RWPE2 (cell line): ENCODE measurements at regions not wholly inside any gene's neighbourhood (a gene's known extent, or its start where the extent isn't known, plus 50 kb on each side); places are given as distances from the start of the nearest gene placed in this dataset.
A peak's percentile ranks its signal among the peaks of the same experiment; 100 is the strongest.
"Not testable (repeated sequence)": the region's sequence is repeated elsewhere in the genome, so short reads cannot be mapped to it uniquely, and the experiment has no call there.

Experiments used
- ATAC-seq: fragments of 200-7000 bp; cut with Tn5 transposase; 3 replicates; pipeline ENCODE4 v1.9.1; 2021; ENCODE audit warnings: low read depth
- DNase-seq: peaks from one replicate; pipeline ENCODE4 v3.0.0-alpha.2; 2020; ENCODE audit warnings: low spot score
- H3K27ac ChIP-seq: fragments of 450-650 bp; 2 replicates; pipeline ENCODE4 v1.5.1; 2017; ENCODE audit warnings: mild to moderate bottlenecking; ENCODE audit not compliant: poor library complexity, severe bottlenecking
- H3K27me3 ChIP-seq: fragments of 250-450 bp; sonication (Bioruptor Pico); 2 replicates; pipeline ENCODE4 v1.5.1; 2021; ENCODE audit warnings: mild to moderate bottlenecking, moderate library complexity; ENCODE audit not compliant: insufficient read depth, poor library complexity, severe bottlenecking
- H3K36me3 ChIP-seq: fragments of 250-450 bp; sonication (Bioruptor Pico); 2 replicates; pipeline ENCODE4 v1.5.1; 2020; ENCODE audit warnings: low read depth, mild to moderate bottlenecking, moderate library complexity
- H3K4me1 ChIP-seq: fragments of 250-450 bp; sonication (Bioruptor Pico); 2 replicates; pipeline ENCODE4 v1.5.1; 2021; ENCODE audit warnings: mild to moderate bottlenecking, moderate library complexity; ENCODE audit not compliant: insufficient read depth, poor library complexity, severe bottlenecking
- H3K4me3 ChIP-seq: fragments of 250-450 bp; sonication (Bioruptor Pico); 2 replicates; pipeline ENCODE4 v1.5.1; 2021; ENCODE audit warnings: mild to moderate bottlenecking, moderate library complexity; ENCODE audit not compliant: severe bottlenecking
- H3K9me3 ChIP-seq: fragments of 250-450 bp; sonication (Bioruptor Pico); 2 replicates; pipeline ENCODE4 v1.5.1; 2021; ENCODE audit warnings: mild to moderate bottlenecking, moderate library complexity; ENCODE audit not compliant: severe bottlenecking
- TF ChIP-seq, protein P1 (sequence below): fragments of 450-650 bp; IDR thresholded peaks from one replicate; pipeline ENCODE4 v1.5.1; 2017; ENCODE audit warnings: mild to moderate bottlenecking, moderate library complexity; ENCODE audit not compliant: poor library complexity, severe bottlenecking

DNA sequence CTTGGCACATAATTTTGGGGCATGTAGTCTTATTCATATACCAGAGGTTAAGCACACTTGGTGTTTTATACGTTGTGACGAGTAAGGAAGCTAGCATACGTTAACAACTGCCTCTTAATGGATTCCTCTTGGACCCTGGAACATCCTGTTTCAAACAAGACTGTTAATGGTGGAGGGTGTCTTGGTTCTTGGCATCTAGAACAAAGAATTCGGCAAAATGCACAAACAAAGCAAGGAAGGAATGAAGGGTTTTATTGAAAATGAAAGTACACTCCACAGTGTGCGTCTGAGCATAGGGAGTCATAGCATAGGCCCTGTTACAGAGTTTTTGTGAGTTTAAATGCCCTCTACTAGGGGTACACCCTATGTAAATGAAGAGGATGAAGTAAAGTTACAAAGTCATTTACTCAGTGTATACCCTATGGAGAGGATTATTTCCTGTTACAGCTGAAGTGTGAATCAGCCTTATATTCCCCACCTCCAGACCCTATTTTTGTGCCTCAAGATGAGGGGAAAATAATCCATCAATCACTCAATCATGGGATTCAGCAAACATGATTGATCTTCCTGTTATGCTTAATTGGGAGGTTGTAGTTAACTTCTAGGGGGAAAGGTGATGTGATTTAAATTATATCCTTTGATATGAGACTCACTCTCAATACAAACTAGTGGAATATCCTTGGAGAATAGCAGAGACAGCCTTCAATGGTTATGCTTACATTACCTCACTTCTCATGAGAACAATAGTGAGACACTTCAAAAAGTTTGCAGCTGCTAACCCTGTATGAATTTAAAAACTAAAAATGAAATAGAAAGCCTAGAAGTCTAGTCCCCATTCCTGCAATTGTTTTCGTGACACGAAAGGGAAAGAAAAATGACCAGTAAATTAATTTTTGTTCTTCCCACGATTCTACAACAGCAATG is 84.9 kb upstream of the MYO10 start:
- Histone ChIP-seq H3K27me3 (no peaks in the 10 kb centered on the region), H3K4me3 (no peak overlapping the region), H3K9me3 (no peaks in the 10 kb centered on the region), H3K4me1 (peaks cover 5% of the 10 kb centered on the region), H3K27ac (no peak overlapping the region), H3K36me3 (no peaks in the 10 kb centered on the region)
- TF ChIP-seq, protein P1, sequence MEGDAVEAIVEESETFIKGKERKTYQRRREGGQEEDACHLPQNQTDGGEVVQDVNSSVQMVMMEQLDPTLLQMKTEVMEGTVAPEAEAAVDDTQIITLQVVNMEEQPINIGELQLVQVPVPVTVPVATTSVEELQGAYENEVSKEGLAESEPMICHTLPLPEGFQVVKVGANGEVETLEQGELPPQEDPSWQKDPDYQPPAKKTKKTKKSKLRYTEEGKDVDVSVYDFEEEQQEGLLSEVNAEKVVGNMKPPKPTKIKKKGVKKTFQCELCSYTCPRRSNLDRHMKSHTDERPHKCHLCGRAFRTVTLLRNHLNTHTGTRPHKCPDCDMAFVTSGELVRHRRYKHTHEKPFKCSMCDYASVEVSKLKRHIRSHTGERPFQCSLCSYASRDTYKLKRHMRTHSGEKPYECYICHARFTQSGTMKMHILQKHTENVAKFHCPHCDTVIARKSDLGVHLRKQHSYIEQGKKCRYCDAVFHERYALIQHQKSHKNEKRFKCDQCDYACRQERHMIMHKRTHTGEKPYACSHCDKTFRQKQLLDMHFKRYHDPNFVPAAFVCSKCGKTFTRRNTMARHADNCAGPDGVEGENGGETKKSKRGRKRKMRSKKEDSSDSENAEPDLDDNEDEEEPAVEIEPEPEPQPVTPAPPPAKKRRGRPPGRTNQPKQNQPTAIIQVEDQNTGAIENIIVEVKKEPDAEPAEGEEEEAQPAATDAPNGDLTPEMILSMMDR, result no peak
- ATAC-seq (peak; percentile 31; the same call in 1 of the 3 replicates), DNase-seq (no peak)

DNA sequence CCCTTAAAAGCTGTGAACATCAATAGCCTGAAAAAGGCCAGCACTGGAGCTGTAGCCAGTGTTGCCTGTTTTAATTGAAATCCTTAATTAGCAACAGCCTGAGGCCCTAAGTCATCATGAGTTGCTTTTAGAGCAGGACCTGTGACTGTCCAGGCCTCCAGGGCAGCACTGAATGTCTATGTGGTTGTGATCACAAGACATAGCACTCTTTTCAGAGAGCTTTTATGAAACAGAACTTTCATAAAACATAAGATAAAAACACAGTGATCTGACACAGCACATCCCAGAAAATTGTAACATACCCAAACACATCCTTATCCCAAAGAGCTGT is 85.5 kb upstream of the MYO10 start:
- Histone ChIP-seq H3K36me3 (no peaks in the 10 kb centered on the region), H3K4me1 (peaks cover 5% of the 10 kb centered on the region), H3K9me3 (no peaks in the 10 kb centered on the region), H3K27me3 (no peaks in the 10 kb centered on the region), H3K27ac (no peak overlapping the region), H3K4me3 (no peak overlapping the region)
- TF ChIP-seq, protein P1, result no peak
- DNase-seq (no peak), ATAC-seq (no peak)

DNA sequence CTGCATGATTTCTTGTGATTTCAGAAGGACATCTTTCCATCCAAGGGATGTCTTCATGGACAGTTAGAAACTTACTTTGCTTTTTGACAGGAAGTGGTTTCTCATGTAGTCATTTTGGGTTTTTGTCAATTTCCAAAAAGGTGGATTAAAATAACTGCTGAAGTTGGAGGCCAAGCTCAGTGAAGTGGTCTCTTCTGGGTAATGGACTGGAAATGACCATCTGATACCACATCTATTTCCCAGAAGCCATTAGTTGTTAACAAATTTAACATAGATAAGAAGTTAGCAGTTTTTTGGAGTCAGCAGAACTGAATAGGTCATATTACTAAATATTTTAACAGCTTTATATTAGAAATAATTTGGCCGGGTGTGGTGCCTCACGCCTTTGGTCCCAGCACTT is 86.2 kb upstream of the MYO10 start:
- Histone ChIP-seq H3K27me3 (no peaks in the 10 kb centered on the region), H3K4me3 (no peak overlapping the region), H3K9me3 (no peaks in the 10 kb centered on the region), H3K36me3 (no peaks in the 10 kb centered on the region), H3K27ac (no peak overlapping the region), H3K4me1 (peaks cover 5% of the 10 kb centered on the region)
- no peak for DNase-seq
- TF ChIP-seq, protein P1, result no peak
- ATAC-seq, result no peak

DNA sequence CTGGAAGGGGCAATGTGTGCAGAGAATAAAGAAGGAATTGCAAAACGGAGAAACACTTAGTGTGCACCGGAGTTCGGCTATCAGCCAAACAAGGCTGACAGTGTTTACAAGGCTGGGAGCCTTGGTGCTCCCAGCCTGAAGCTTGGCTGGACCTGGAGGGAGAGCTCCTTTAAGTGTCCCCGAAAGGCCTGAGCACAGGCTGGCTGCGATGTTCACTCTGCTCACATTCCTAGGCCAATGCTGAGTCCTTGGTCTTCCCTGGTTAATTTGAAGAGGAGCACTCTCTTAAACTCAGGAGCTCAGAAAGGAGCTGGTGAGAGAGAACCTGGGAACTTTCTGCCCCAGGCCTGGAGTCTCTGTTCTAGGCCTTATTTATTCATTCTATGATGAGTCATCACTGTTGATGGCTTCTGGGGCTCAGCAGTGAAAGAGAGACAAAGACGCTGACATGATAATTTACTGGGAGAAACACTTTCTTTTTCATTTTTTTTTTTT is 88.6 kb upstream of the MYO10 start:
- TF ChIP-seq, protein P1, result no peak
- Histone ChIP-seq H3K4me3 (no peak overlapping the region), H3K9me3 (no peaks in the 10 kb centered on the region), H3K36me3 (no peaks in the 10 kb centered on the region), H3K27ac (no peak overlapping the region), H3K4me1 (peaks cover 5% of the 10 kb centered on the region), H3K27me3 (no peaks in the 10 kb centered on the region)
- no peak for DNase-seq
- peak; percentile 66; the same call in 2 of the 3 replicates for ATAC-seq

DNA sequence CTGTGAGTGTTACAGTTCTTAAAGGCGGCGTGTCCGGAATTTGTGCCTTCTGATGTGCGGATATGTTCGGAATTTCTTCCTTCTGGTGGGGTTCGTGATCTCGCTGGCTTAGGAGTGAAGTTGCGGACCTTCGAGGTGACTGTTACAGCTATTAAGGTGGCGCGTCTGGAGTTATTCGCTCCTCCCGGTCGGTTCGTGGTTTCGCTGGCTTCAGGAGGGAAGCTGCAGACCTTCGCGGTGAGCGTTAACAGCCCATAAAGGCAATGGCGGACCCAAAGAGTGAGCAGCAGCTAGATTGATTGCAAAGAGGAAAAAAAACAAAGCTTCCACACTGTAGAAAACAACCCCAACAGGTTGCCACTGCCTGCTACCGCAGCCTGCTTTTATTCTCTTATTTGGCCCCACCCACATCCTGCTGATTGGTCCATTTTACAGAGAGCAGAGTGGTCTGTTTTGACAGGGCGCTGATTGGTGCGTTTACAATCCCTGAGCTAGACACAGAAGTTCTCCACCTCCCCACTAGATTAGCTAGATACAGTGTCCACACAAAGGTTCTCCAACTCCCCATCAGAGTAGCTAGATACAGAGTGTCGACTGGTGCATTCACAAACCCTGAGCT is 95.7 kb upstream of the MYO10 start:
- not testable (repeated sequence) for H3K4me1 ChIP-seq, ATAC-seq

DNA sequence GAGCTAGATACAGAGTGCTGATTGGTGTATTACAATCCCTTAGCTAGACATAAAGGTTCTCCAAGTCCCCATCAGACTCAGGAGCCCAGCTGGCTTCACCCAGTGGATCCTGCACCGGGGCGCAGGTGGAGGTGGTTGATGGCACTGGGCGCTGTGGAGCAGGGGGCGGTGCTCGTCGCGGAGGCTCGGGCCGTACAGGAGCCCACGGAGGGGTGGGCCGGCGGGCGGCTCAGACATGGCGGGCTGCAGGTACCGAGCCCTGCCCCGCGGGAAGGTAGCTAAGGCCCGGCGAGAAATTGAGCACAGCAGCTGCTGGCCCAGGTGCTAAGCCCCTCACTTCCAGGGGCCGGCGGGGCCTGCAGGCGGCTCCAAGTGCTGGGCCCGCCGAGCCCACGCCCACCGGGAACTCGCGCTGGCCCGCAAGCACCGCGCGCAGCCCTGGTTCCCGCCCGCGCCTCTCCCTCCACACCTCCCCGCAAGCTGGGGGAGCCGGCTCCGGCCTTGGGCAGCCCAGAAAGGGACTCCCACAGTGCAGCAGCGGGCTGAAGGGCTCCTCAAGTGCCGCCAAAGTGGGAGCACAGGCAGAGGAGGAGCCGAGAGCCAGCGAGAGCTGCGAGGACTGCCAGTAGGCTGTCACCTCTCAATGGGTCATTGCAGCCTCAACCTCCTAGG is 96.4 kb upstream of the MYO10 start:
- H3K27me3 ChIP-seq, H3K4me1 ChIP-seq, H3K27ac ChIP-seq, H3K9me3 ChIP-seq, H3K36me3 ChIP-seq, H3K4me3 ChIP-seq, ATAC-seq, DNase-seq: not testable (repeated sequence)

More for the DNA sequence above, 95.7 kb upstream of the MYO10 start:
- not testable (repeated sequence) for DNase-seq, H3K27ac ChIP-seq, H3K27me3 ChIP-seq, H3K4me3 ChIP-seq, H3K9me3 ChIP-seq, H3K36me3 ChIP-seq

DNA sequence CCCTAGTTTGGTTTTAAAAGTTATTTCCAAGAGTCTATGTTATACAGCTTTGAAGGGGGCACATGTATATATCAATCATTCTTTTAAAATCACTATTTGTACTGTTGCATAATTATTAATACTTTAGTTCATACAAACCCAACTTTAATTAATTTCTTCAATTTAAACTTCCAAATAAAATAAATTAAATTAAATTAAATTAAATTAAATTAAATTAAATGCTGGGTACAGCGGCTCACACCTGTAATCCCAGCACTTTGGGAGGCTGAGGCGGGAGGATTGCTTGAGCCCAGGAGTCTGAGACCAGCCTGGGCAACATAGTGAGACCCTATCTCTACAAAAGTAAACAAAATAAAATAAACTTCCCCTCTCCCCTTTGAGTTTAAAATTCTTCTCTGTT is 98.9 kb upstream of the MYO10 start:
- H3K27me3 ChIP-seq, ATAC-seq, H3K36me3 ChIP-seq, DNase-seq, H3K4me3 ChIP-seq, H3K4me1 ChIP-seq, H3K9me3 ChIP-seq, H3K27ac ChIP-seq: not testable (repeated sequence)
